IMR-90 (cell line): ENCODE measurements at regions not wholly inside any gene's neighbourhood (a gene's known extent, or its start where the extent isn't known, plus 50 kb on each side); places are given as distances from the start of the nearest gene placed in this dataset.
A peak's percentile ranks its signal among the peaks of the same experiment; 100 is the strongest.

ENCODE experiments used
- ATAC-seq: fragments of 200-7000 bp; cut with Tn5 transposase; 2 replicates; pipeline ENCODE4 v1.9.1; 2020; ENCODE audit warnings: low read depth, mild to moderate bottlenecking, moderate library complexity
- BruUV-seq: library from RNA; stranded (reverse); fragments of 400-500 nt; replicated peaks from 2 replicates; lab custom pipeline; 2021; lab: Mats Ljungman, UMichigan
- CTCF ChIA-PET: fragments of 300-600 bp; formaldehyde crosslinking; extraction: SDS; loops from one replicate; lab custom pipeline; 2021; ENCODE audit warnings: antibody characterized with exemption; lab: Yijun Ruan, JAX
- POLR2A ChIA-PET: fragments of 300-600 bp; sonication (Branson Sonifier 250); formaldehyde crosslinking; loops from one replicate; lab custom pipeline; 2022; ENCODE audit warnings: antibody characterized with exemption; ENCODE audit not compliant: unreplicated experiment; lab: Charles Lee
- DNase-seq: peaks from one replicate; pipeline ENCODE4 v3.0.0; 2013
- H2AFZ ChIP-seq: replicated peaks from 2 replicates; pipeline ENCODE3; 2013; ENCODE audit warnings: low read length, mild to moderate bottlenecking; ENCODE audit not compliant: poor library complexity
- H2AK5ac ChIP-seq: 2 replicates; pipeline ENCODE4 v1.6.1; 2013; ENCODE audit warnings: low read depth, low read length, inconsistent platforms
- H2AK9ac ChIP-seq: replicated peaks from 2 replicates; pipeline ENCODE3; 2013; ENCODE audit warnings: mild to moderate bottlenecking, low read depth, low read length, moderate library complexity; ENCODE audit not compliant: poor library complexity
- H2BK120ac ChIP-seq: 2 replicates; pipeline ENCODE4 v1.6.1; 2013; ENCODE audit warnings: low read depth, low read length, inconsistent platforms
- H2BK15ac ChIP-seq: 3 replicates; pipeline ENCODE4 v1.6.1; 2013; ENCODE audit warnings: low read depth, low read length, inconsistent platforms
- H2BK20ac ChIP-seq: 2 replicates; pipeline ENCODE4 v1.6.1; 2013; ENCODE audit warnings: low read depth, mild to moderate bottlenecking, inconsistent platforms, low read length, moderate library complexity
- H2BK5ac ChIP-seq: 2 replicates; pipeline ENCODE4 v1.6.1; 2013; ENCODE audit warnings: mild to moderate bottlenecking, low read depth, low read length, inconsistent platforms; ENCODE audit not compliant: poor library complexity, severe bottlenecking
- H3K14ac ChIP-seq: replicated peaks from 2 replicates; pipeline ENCODE4 v1.6.1; 2013; ENCODE audit warnings: low read depth, low read length, inconsistent platforms
- H3K18ac ChIP-seq: 2 replicates; pipeline ENCODE4 v1.6.1; 2013; ENCODE audit warnings: low read depth, low read length, control low read depth
- H3K23ac ChIP-seq: 2 replicates; pipeline ENCODE4 v1.6.1; 2013; ENCODE audit warnings: low read depth, low read length, inconsistent platforms
- H3K27ac ChIP-seq: 2 replicates; pipeline ENCODE4 v1.5.1; 2013; ENCODE audit warnings: mild to moderate bottlenecking, control low read depth, low read length; ENCODE audit not compliant: insufficient read depth
- H3K27me3 ChIP-seq: 2 replicates; pipeline ENCODE4 v1.6.1; 2013; ENCODE audit warnings: low read length; ENCODE audit not compliant: control insufficient read depth, insufficient read depth
- H3K36me3 ChIP-seq: 2 replicates; pipeline ENCODE4 v1.6.1; 2013; ENCODE audit warnings: low read length, mixed read lengths; ENCODE audit not compliant: control insufficient read depth, insufficient read depth
- H3K4ac ChIP-seq: 2 replicates; pipeline ENCODE4 v1.6.1; 2013; ENCODE audit warnings: low read depth, low read length, inconsistent platforms
- H3K4me1 ChIP-seq: 2 replicates; pipeline ENCODE4 v1.6.1; 2013; ENCODE audit warnings: low read length, mixed read lengths; ENCODE audit not compliant: control insufficient read depth, insufficient read depth
- H3K4me2 ChIP-seq: 2 replicates; pipeline ENCODE4 v1.6.1; 2013; ENCODE audit warnings: low read depth, mild to moderate bottlenecking, control low read depth, low read length, moderate library complexity
- H3K4me3 ChIP-seq: 2 replicates; pipeline ENCODE4 v1.5.1; 2013; ENCODE audit warnings: low read depth, mild to moderate bottlenecking, control low read depth, low read length, moderate library complexity; ENCODE audit not compliant: insufficient read depth
- H3K56ac ChIP-seq: 2 replicates; pipeline ENCODE4 v1.6.1; 2013; ENCODE audit warnings: low read length, inconsistent platforms; ENCODE audit not compliant: insufficient read depth; ENCODE audit errors: extremely low read depth
- H3K79me1 ChIP-seq, 2 experiments: 2 replicates each; pipeline ENCODE4 v1.6.1; 2013; ENCODE audit warnings: low read length in 2 of 2, inconsistent platforms in 1 of 2, low read depth in 1 of 2
- H3K9ac ChIP-seq: 2 replicates; pipeline ENCODE4 v1.6.1; 2013; ENCODE audit warnings: low read depth, low read length, control low read depth
- H3K9me1 ChIP-seq: 2 replicates; pipeline ENCODE4 v1.6.1; 2013; ENCODE audit warnings: low read length, inconsistent platforms; ENCODE audit not compliant: insufficient read depth
- H3K9me3 ChIP-seq: 2 replicates; pipeline ENCODE4 v1.6.1; 2013; ENCODE audit warnings: low read length; ENCODE audit not compliant: control insufficient read depth, insufficient read depth
- H4K20me1 ChIP-seq: 2 replicates; pipeline ENCODE4 v1.6.1; 2013; ENCODE audit warnings: low read length, inconsistent platforms; ENCODE audit not compliant: insufficient read depth
- H4K5ac ChIP-seq: 2 replicates; pipeline ENCODE4 v1.6.1; 2013; ENCODE audit warnings: mild to moderate bottlenecking, low read depth, low read length, control low read depth
- H4K8ac ChIP-seq, 2 experiments: 2 replicates each; pipeline ENCODE4 v1.6.1; 2013; ENCODE audit warnings: low read depth in 2 of 2, low read length in 2 of 2, control low read depth in 1 of 2, inconsistent platforms in 1 of 2
- H4K91ac ChIP-seq: 2 replicates; pipeline ENCODE4 v1.6.1; 2013; ENCODE audit warnings: low read depth, low read length, inconsistent platforms; ENCODE audit not compliant: insufficient read depth
- BHLHE40 ChIP-seq: fragments of 150-350 bp; IDR thresholded peaks from 2 replicates; pipeline ENCODE4 v1.6.1; 2016; ENCODE audit warnings: mild to moderate bottlenecking, low read depth, low read length
- CEBPB ChIP-seq: IDR thresholded peaks from 2 replicates; pipeline ENCODE4 v1.6.1; 2012; ENCODE audit warnings: low read depth, low read length, improper control_type of control experiment
- CHD1 ChIP-seq: IDR thresholded peaks from 2 replicates; pipeline ENCODE4 v1.6.1; 2012; ENCODE audit warnings: low read depth, low read length, improper control_type of control experiment
- ELK1 ChIP-seq: fragments of 150-350 bp; IDR thresholded peaks from 2 replicates; pipeline ENCODE4 v1.6.1; 2016; ENCODE audit warnings: low read depth, mild to moderate bottlenecking, low read length, moderate library complexity, borderline replicate concordance
- RFX5 ChIP-seq: IDR thresholded peaks from 2 replicates; pipeline ENCODE4 v1.8.0; 2012; ENCODE audit warnings: low read depth, mild to moderate bottlenecking, low read length, moderate library complexity
- SMC3 ChIP-seq: fragments of 150-350 bp; IDR thresholded peaks from 2 replicates; pipeline ENCODE4 v1.6.1; 2016; ENCODE audit warnings: low read depth, mild to moderate bottlenecking, antibody characterized with exemption, low read length, moderate library complexity
- WGBS, 2 experiments: methylation state at CpG; one replicate each; pipeline versions ENCODE4 v1.1.5 to v1.1.7; 2013; ENCODE audit warnings: missing lambda C conversion rate in 2 of 2; ENCODE audit not compliant: insufficient read length in 1 of 2; ENCODE audit errors: extremely low coverage in 2 of 2; 5-methylcytosine and 5-hydroxymethylcytosine counted together
- dilution Hi-C: fragments of 300-500 bp; cut with HindIII; formaldehyde crosslinking; loops from one replicate; pipeline ENCODE4 v1.14.3; 2018; ENCODE audit warnings: low sequenced_read_pairs; ENCODE audit not compliant: unreplicated experiment
- in situ Hi-C: fragments of 300-500 bp; cut with MboI; formaldehyde crosslinking; loops from 3 replicates; pipeline ENCODE4 v1.14.3; 2019; ENCODE audit warnings: low sequenced_read_pairs, inconsistent platforms, mixed read lengths
- intact Hi-C: fragments of 100-400 bp; cut with micrococcal nuclease; formaldehyde crosslinking; loops from 2 replicates; pipeline ENCODE4 v1.10.0; 2022
- TF ChIP-seq, protein P1 (sequence below): fragments of 150-350 bp; IDR thresholded peaks from 2 replicates; pipeline ENCODE4 v1.6.1; 2017; ENCODE audit warnings: mild to moderate bottlenecking, antibody characterized with exemption, low read length, low read depth
- TF ChIP-seq, protein P2 (sequence below): conservative IDR thresholded peaks from 2 replicates; pipeline ENCODE4 v1.5.1; 2012; ENCODE audit warnings: mild to moderate bottlenecking, low read depth, low read length, improper control_type of control experiment

DNA sequence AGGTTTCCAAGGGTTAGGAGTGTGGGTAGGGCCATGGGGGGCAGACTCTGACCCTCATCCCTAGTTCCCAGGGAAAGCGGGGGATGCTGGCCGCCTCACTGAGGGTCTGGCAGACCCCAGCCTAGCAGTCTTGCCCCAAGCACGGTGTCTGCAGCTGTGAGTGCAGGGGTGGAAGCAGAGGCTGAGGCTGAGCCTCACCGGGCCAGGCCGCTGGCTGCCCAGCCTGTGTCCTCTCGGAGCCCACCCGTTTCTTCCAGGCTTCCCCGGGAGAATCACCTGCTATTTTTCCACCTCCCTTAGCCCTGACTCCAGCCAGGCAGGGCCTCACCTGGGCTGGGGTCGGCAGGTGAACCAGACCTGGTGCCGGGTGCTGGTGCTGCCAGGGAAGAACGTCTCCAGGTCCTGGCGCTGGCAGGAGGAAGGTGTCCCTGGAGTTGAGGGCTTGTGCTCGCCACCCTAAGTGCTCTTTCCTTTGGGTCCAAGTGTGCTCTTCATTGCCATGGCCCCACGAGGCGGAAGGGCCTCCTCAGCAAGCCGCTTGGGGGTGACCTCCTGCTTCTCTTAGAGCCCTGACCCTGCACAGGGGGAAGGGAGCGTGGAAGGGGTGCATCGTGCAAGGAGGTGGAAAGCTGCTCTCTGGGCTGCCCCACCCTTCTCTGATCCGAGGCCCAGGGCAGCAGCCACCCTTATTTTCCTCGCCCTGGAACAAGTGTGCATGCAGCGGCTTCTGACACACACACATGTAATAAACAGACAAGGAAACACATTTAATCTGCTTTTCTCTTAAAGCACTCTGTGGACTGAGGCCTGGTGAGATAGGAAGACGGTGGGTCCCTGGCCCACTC lies 112.7 kb downstream of the FAM53A start:
- Histone ChIP-seq H2BK15ac (no peak overlapping the region), H3K14ac (no peak overlapping the region), H3K9me3 (no peaks in the 10 kb centered on the region), H3K23ac (no peak overlapping the region), H2BK5ac (no peak overlapping the region), H2BK120ac (no peak overlapping the region), H3K27ac (no peak overlapping the region), H3K4me1 (no peaks in the 10 kb centered on the region), H3K4me3 (no peak overlapping the region), H3K9ac (no peak overlapping the region), H4K20me1 (no peaks in the 10 kb centered on the region), H2AFZ (no peak overlapping the region), H4K5ac (no peak overlapping the region), H3K27me3 (peaks cover 24% of the 10 kb centered on the region), H3K36me3 (no peaks in the 10 kb centered on the region), H3K4me2 (no peak overlapping the region), H3K18ac (no peak overlapping the region), H3K79me1 (no peaks in the 10 kb centered on the region), H3K9me1 (no peaks in the 10 kb centered on the region), H2AK9ac (peak overlapping the region; percentile 55), H4K8ac (no peak overlapping the region), H3K4ac (no peak overlapping the region), H2BK20ac (no peak overlapping the region), H3K56ac (no peak overlapping the region), H2AK5ac (no peak overlapping the region), H4K91ac (no peak overlapping the region)
- CTCF ChIA-PET = no interaction called here
- in situ Hi-C loops (no loop called here), dilution Hi-C loops (no loop called here), intact Hi-C loops (no loop called here)
- POLR2A ChIA-PET = no interaction called here
- DNase-seq (no peak), ATAC-seq (no peak)
- WGBS, 2 experiments = 58% methylated on average over 4 of the region's 22 CpGs; no CpG with 5 or more reads in 1 of the 2 experiments
- no TSS peak for BruUV-seq
- no peak for TF ChIP-seq CHD1
- TF ChIP-seq RFX5 = no peak
- TF ChIP-seq BHLHE40 = no peak
- TF ChIP-seq, protein P1, sequence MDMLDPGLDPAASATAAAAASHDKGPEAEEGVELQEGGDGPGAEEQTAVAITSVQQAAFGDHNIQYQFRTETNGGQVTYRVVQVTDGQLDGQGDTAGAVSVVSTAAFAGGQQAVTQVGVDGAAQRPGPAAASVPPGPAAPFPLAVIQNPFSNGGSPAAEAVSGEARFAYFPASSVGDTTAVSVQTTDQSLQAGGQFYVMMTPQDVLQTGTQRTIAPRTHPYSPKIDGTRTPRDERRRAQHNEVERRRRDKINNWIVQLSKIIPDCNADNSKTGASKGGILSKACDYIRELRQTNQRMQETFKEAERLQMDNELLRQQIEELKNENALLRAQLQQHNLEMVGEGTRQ = no peak
- TF ChIP-seq ELK1 = no peak
- TF ChIP-seq, protein P2, sequence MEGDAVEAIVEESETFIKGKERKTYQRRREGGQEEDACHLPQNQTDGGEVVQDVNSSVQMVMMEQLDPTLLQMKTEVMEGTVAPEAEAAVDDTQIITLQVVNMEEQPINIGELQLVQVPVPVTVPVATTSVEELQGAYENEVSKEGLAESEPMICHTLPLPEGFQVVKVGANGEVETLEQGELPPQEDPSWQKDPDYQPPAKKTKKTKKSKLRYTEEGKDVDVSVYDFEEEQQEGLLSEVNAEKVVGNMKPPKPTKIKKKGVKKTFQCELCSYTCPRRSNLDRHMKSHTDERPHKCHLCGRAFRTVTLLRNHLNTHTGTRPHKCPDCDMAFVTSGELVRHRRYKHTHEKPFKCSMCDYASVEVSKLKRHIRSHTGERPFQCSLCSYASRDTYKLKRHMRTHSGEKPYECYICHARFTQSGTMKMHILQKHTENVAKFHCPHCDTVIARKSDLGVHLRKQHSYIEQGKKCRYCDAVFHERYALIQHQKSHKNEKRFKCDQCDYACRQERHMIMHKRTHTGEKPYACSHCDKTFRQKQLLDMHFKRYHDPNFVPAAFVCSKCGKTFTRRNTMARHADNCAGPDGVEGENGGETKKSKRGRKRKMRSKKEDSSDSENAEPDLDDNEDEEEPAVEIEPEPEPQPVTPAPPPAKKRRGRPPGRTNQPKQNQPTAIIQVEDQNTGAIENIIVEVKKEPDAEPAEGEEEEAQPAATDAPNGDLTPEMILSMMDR = no peak
- no peak for TF ChIP-seq CEBPB
- TF ChIP-seq SMC3 = no peak
